Hindlimb muscle (tissue), 1 donor: ENCODE measurements at regions not wholly inside any gene's neighbourhood (a gene's known extent, or its start where the extent isn't known, plus 50 kb on each side); places are given as distances from the start of the nearest gene placed in this dataset.
A peak's percentile ranks its signal among the peaks of the same experiment; 100 is the strongest.
"Not testable (repeated sequence)": the region's sequence is repeated elsewhere in the genome, so short reads cannot be mapped to it uniquely, and the experiment has no call there.

ENCODE experiments used
- DNase-seq: peaks from one replicate; pipeline ENCODE4 v3.0.0-alpha.2; 2013

- not testable (repeated sequence) for DNase-seq
Measured at GRCh38 chr17:77290759-77291558, 150.2 kb downstream of the SEC14L1 start.

- DNase-seq = no peak
Measured at GRCh38 chr17:77291591-77292386, 151.0 kb downstream of the SEC14L1 start.

GRCh38 chr17:77294761-77295160, 154.0 kb downstream of the SEC14L1 start:
- peak; percentile 73 for DNase-seq

GRCh38 chr17:77295241-77295853, 154.6 kb downstream of the SEC14L1 start:
- no peak for DNase-seq

- DNase-seq = no peak
Measured at GRCh38 chr17:77296769-77297409, 156.1 kb downstream of the SEC14L1 start.

- no peak for DNase-seq
Measured at GRCh38 chr17:77297693-77298666, 157.2 kb downstream of the SEC14L1 start.

- no peak for DNase-seq
Measured at GRCh38 chr17:77298811-77299210, 158.0 kb downstream of the SEC14L1 start.

- no peak for DNase-seq
Measured at GRCh38 chr17:77299256-77300015, 158.7 kb downstream of the SEC14L1 start.

GRCh38 chr17:77300016-77300686, 159.4 kb downstream of the SEC14L1 start:
- DNase-seq = no peak

GRCh38 chr17:77301694-77302266, 161.0 kb downstream of the SEC14L1 start:
- DNase-seq = no peak

GRCh38 chr17:77302682-77303081, 161.9 kb downstream of the SEC14L1 start:
- no peak for DNase-seq

GRCh38 chr17:77303620-77304019, 162.9 kb downstream of the SEC14L1 start:
- DNase-seq = no peak

- no peak for DNase-seq
Measured at GRCh38 chr17:77304051-77304745, 163.4 kb downstream of the SEC14L1 start.

GRCh38 chr17:77304746-77305473, 164.1 kb downstream of the SEC14L1 start:
- DNase-seq = no peak

- no peak for DNase-seq
Measured at GRCh38 chr17:77306048-77306789, 165.4 kb downstream of the SEC14L1 start.

GRCh38 chr17:77306790-77307478, 166.2 kb downstream of the SEC14L1 start:
- no peak for DNase-seq
